ENCODE measurements at regions not wholly inside any gene's neighbourhood (a gene's known extent, or its start where the extent isn't known, plus 50 kb on each side); places are given as distances from the start of the nearest gene placed in this dataset.

GRCh38 chr4:137468836-137469235 lies 63.5 kb downstream of the PCDH18 start:
- DNase-seq (ENCODE audit: low read depth): no peak

GRCh38 chr4:137467537-137467936 lies 64.8 kb downstream of the PCDH18 start:
- DNase-seq (ENCODE audit: low read depth): no peak

GRCh38 chr4:137463377-137464003 lies 68.8 kb downstream of the PCDH18 start:
- DNase-seq (ENCODE audit: low read depth): no peak

- DNase-seq (ENCODE audit: low read depth): no peak
Observed at GRCh38 chr4:137455647-137456321, 76.5 kb downstream of the PCDH18 start.

- DNase-seq (ENCODE audit: low read depth): no peak
Observed at GRCh38 chr4:137454767-137455166, 77.5 kb downstream of the PCDH18 start.

- DNase-seq (ENCODE audit: low read depth): no peak
Observed at GRCh38 chr4:137452799-137453198, 79.5 kb downstream of the PCDH18 start.

- no peak for DNase-seq (ENCODE audit: low read depth)
Observed at GRCh38 chr4:137451172-137451825, 81.0 kb downstream of the PCDH18 start.

- DNase-seq (ENCODE audit: low read depth): no peak
Observed at GRCh38 chr4:137448402-137448801, 83.9 kb downstream of the PCDH18 start.

GRCh38 chr4:137446071-137446470 lies 86.2 kb downstream of the PCDH18 start:
- no peak for DNase-seq (ENCODE audit: low read depth)

GRCh38 chr4:137443031-137443800 lies 89.1 kb downstream of the PCDH18 start:
- DNase-seq (ENCODE audit: low read depth): no peak

- DNase-seq (ENCODE audit: low read depth): peak; percentile 43
Observed at GRCh38 chr4:137432446-137433311, 99.6 kb downstream of the PCDH18 start.

GRCh38 chr4:137430171-137430570 lies 102.1 kb downstream of the PCDH18 start:
- no peak for DNase-seq (ENCODE audit: low read depth)

GRCh38 chr4:137427411-137427810 lies 104.9 kb downstream of the PCDH18 start:
- no peak for DNase-seq (ENCODE audit: low read depth)

GRCh38 chr4:137425281-137425680 lies 107.0 kb downstream of the PCDH18 start:
- peak; percentile 65 for DNase-seq (ENCODE audit: low read depth)

- peak; percentile 84 for DNase-seq (ENCODE audit: low read depth)
Observed at GRCh38 chr4:137422666-137423065, 109.6 kb downstream of the PCDH18 start.

GRCh38 chr4:137421796-137422195 lies 110.5 kb downstream of the PCDH18 start:
- DNase-seq (ENCODE audit: low read depth): peak; percentile 76

- no peak for DNase-seq (ENCODE audit: low read depth)
Observed at GRCh38 chr4:137420901-137421396, 111.3 kb downstream of the PCDH18 start.

GRCh38 chr4:137417676-137418075 lies 114.6 kb downstream of the PCDH18 start:
- DNase-seq (ENCODE audit: low read depth): peak; percentile 71

- DNase-seq (ENCODE audit: low read depth): no peak
Observed at GRCh38 chr4:137414802-137415201, 117.5 kb downstream of the PCDH18 start.

GRCh38 chr4:137408527-137409177 lies 123.6 kb downstream of the PCDH18 start:
- DNase-seq (ENCODE audit: low read depth): no peak
